ENCODE measurements at regions not wholly inside any gene's neighbourhood (a gene's known extent, or its start where the extent isn't known, plus 50 kb on each side); places are given as distances from the start of the nearest gene placed in this dataset.
"Not testable (repeated sequence)": the region's sequence is repeated elsewhere in the genome, so short reads cannot be mapped to it uniquely, and the experiment has no call there.

GRCh38 chr7:46603780-46604179, 682.7 kb upstream of the IGFBP3 start:
- H3K27me3 Mint-ChIP-seq = no peaks in the 10 kb centered on the region
- ChIA-PET POLR2A (no interaction called here), CTCF (no interaction called here)
- no peaks in the 10 kb centered on the region for H3K4me1 ChIP-seq (ENCODE audit: insufficient read depth, low read length)
- H3K9me3 ChIP-seq (ENCODE audit: control insufficient read depth in 1 of 2, insufficient read depth in 1 of 2, low read length in 2 of 2) = peaks cover 0 to 8% of the 10 kb centered on the region in 2 experiments
- H3K27ac Mint-ChIP-seq = no peak overlapping the region
- no peaks in the 10 kb centered on the region for H3K36me3 ChIP-seq (ENCODE audit: insufficient read depth, low read length)
- TF ChIP-seq CTCF (IDR thresholded peaks at IDR 0.05) = no peak
- no peak for ATAC-seq (ENCODE audit: poor library complexity)
- no peak for DNase-seq
- H3K36me3 Mint-ChIP-seq (ENCODE audit: low read depth) = no peaks in the 10 kb centered on the region
- intact Hi-C loops (cut with DNase I, micrococcal nuclease) = no loop called here
- no peaks in the 10 kb centered on the region for H3K4me1 Mint-ChIP-seq (ENCODE audit: low read depth)
- H3K4me3 ChIP-seq (ENCODE audit: low read length) = no peak overlapping the region
- no peak overlapping the region for H3K4me3 Mint-ChIP-seq
- peaks cover 2% of the 10 kb centered on the region for H3K9me3 Mint-ChIP-seq
- no peak overlapping the region for H3K27ac ChIP-seq (ENCODE audit: low read depth in 1 of 2, low read length in 2 of 2)
- H3K27me3 ChIP-seq (ENCODE audit: control insufficient read depth in 1 of 2, insufficient read depth in 2 of 2, low read length in 2 of 2) = no peaks in the 10 kb centered on the region

- TF ChIP-seq CTCF (IDR thresholded peaks at IDR 0.05) = no peak
- POLR2A ChIA-PET = no interaction called here
- ATAC-seq (ENCODE audit: poor library complexity) = no peak
- H3K27ac Mint-ChIP-seq = no peak overlapping the region
- no peaks in the 10 kb centered on the region for H3K4me1 Mint-ChIP-seq (ENCODE audit: low read depth)
- H3K4me3 Mint-ChIP-seq = no peak overlapping the region
- Histone ChIP-seq H3K4me3 (ENCODE audit: low read length) (no peak overlapping the region), H3K36me3 (ENCODE audit: insufficient read depth, low read length) (no peaks in the 10 kb centered on the region), H3K4me1 (ENCODE audit: insufficient read depth, low read length) (no peaks in the 10 kb centered on the region), H3K27me3 (ENCODE audit: control insufficient read depth in 1 of 2, insufficient read depth in 2 of 2, low read length in 2 of 2) (no peaks in the 10 kb centered on the region), H3K9me3 (ENCODE audit: control insufficient read depth in 1 of 2, insufficient read depth in 1 of 2, low read length in 2 of 2) (peaks cover 0 to 8% of the 10 kb centered on the region in 2 experiments), H3K27ac (ENCODE audit: low read depth in 1 of 2, low read length in 2 of 2) (no peak overlapping the region)
- CTCF ChIA-PET = no interaction called here
- H3K27me3 Mint-ChIP-seq = no peaks in the 10 kb centered on the region
- peaks cover 2% of the 10 kb centered on the region for H3K9me3 Mint-ChIP-seq
- no peak for DNase-seq
- no peaks in the 10 kb centered on the region for H3K36me3 Mint-ChIP-seq (ENCODE audit: low read depth)
- intact Hi-C loops (cut with DNase I, micrococcal nuclease) = no loop called here
These were observed 682.3 kb upstream of the IGFBP3 start for GRCh38 chr7:46603296-46603752.

- Mint-ChIP-seq H3K4me3 (no peak overlapping the region), H3K9me3 (no peaks in the 10 kb centered on the region), H3K27me3 (no peaks in the 10 kb centered on the region), H3K4me1 (ENCODE audit: low read depth) (no peaks in the 10 kb centered on the region), H3K36me3 (ENCODE audit: low read depth) (no peaks in the 10 kb centered on the region), H3K27ac (no peak overlapping the region)
- no peak overlapping the region for H3K27ac ChIP-seq (ENCODE audit: low read depth in 1 of 2, low read length in 2 of 2)
- ChIA-PET CTCF (no interaction called here), POLR2A (no interaction called here)
- DNase-seq = no peak
- no peaks in the 10 kb centered on the region for H3K36me3 ChIP-seq (ENCODE audit: insufficient read depth, low read length)
- no peaks in the 10 kb centered on the region for H3K27me3 ChIP-seq (ENCODE audit: control insufficient read depth in 1 of 2, insufficient read depth in 2 of 2, low read length in 2 of 2)
- TF ChIP-seq CTCF (IDR thresholded peaks at IDR 0.05) = no peak
- H3K9me3 ChIP-seq (ENCODE audit: control insufficient read depth in 1 of 2, insufficient read depth in 1 of 2, low read length in 2 of 2) = peaks cover 0 to 8% of the 10 kb centered on the region in 2 experiments
- intact Hi-C loops (cut with DNase I, micrococcal nuclease) = no loop called here
- H3K4me1 ChIP-seq (ENCODE audit: insufficient read depth, low read length) = no peaks in the 10 kb centered on the region
- H3K4me3 ChIP-seq (ENCODE audit: low read length) = no peak overlapping the region
- ATAC-seq (ENCODE audit: poor library complexity) = no peak
These were observed 679.3 kb upstream of the IGFBP3 start for GRCh38 chr7:46600340-46600739.

GRCh38 chr7:46594831-46595230, 673.8 kb upstream of the IGFBP3 start:
- H3K4me1 Mint-ChIP-seq (ENCODE audit: low read depth); H3K27ac Mint-ChIP-seq; intact Hi-C loops (cut with DNase I, micrococcal nuclease); H3K4me3 ChIP-seq (ENCODE audit: low read length); H3K9me3 Mint-ChIP-seq; CTCF ChIA-PET; H3K36me3 Mint-ChIP-seq (ENCODE audit: low read depth); DNase-seq; POLR2A ChIA-PET; H3K4me3 Mint-ChIP-seq; H3K27me3 ChIP-seq (ENCODE audit: control insufficient read depth in 1 of 2, insufficient read depth in 2 of 2, low read length in 2 of 2); H3K27me3 Mint-ChIP-seq; H3K36me3 ChIP-seq (ENCODE audit: insufficient read depth, low read length); H3K4me1 ChIP-seq (ENCODE audit: insufficient read depth, low read length); H3K27ac ChIP-seq (ENCODE audit: low read depth in 1 of 2, low read length in 2 of 2); ATAC-seq (ENCODE audit: poor library complexity): not testable (repeated sequence)
- peaks cover 0 to 13% of the 10 kb centered on the region in 2 experiments for H3K9me3 ChIP-seq (ENCODE audit: control insufficient read depth in 1 of 2, insufficient read depth in 1 of 2, low read length in 2 of 2)

- CTCF ChIA-PET; DNase-seq; H3K36me3 ChIP-seq (ENCODE audit: insufficient read depth, low read length); H3K9me3 Mint-ChIP-seq; intact Hi-C loops (cut with DNase I, micrococcal nuclease); H3K27me3 ChIP-seq (ENCODE audit: control insufficient read depth in 1 of 2, insufficient read depth in 2 of 2, low read length in 2 of 2); POLR2A ChIA-PET; ATAC-seq (ENCODE audit: poor library complexity); H3K4me1 Mint-ChIP-seq (ENCODE audit: low read depth); H3K4me1 ChIP-seq (ENCODE audit: insufficient read depth, low read length); H3K27ac ChIP-seq (ENCODE audit: low read depth in 1 of 2, low read length in 2 of 2); H3K4me3 Mint-ChIP-seq; H3K36me3 Mint-ChIP-seq (ENCODE audit: low read depth); H3K4me3 ChIP-seq (ENCODE audit: low read length); H3K27me3 Mint-ChIP-seq; H3K27ac Mint-ChIP-seq: not testable (repeated sequence)
- peaks cover 0 to 13% of the 10 kb centered on the region in 2 experiments for H3K9me3 ChIP-seq (ENCODE audit: control insufficient read depth in 1 of 2, insufficient read depth in 1 of 2, low read length in 2 of 2)
These were observed 670.1 kb upstream of the IGFBP3 start for GRCh38 chr7:46590918-46591905.

Data from CD4-positive, alpha-beta T cell (primary cell).